ENCODE measurements at regions not wholly inside any gene's neighbourhood (a gene's known extent, or its start where the extent isn't known, plus 50 kb on each side); places are given as distances from the start of the nearest gene placed in this dataset.
"Not testable (repeated sequence)": the region's sequence is repeated elsewhere in the genome, so short reads cannot be mapped to it uniquely, and the experiment has no call there.

DNA sequence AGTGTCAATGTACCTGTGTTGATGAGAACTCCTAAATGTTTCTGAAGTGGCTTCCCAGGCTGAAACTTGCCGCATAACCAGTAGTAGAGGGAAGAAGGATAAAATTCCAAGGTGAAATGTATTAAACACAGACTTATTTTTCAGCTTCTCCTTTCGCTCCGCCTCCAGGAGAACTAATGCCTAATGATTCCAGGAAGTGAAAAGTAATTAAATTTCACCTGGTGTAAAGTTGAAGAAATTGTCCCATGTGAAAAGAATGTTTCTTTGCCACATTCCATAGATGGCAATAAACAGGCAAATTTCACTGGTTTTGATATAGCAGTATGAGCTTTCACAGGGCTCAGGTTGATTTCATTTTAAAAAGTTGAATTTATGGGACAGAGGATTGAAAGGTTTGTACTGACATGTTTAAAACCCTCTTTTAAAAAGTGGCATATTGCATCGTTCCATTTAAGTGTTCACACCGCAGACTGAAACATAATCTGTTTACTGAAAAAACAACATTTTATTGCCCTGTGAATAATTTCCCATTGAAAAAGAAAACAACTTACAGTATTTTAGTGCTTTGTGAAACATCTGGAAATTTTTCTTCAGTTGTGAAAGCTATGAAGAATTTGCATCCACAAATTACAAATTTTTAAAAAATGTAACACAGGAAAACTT is 453.4 kb upstream of the NFE2L3 start:
- no peak for ATAC-seq (ENCODE audit: poor library complexity)
- Histone ChIP-seq H3K9me3 (ENCODE audit: control insufficient read depth in 1 of 2, insufficient read depth in 1 of 2, low read length in 2 of 2) (no peaks in the 10 kb centered on the region), H3K36me3 (ENCODE audit: insufficient read depth, low read length) (no peaks in the 10 kb centered on the region), H3K4me1 (ENCODE audit: insufficient read depth, low read length) (no peaks in the 10 kb centered on the region), H3K27ac (ENCODE audit: low read depth in 1 of 2, low read length in 2 of 2) (no peak overlapping the region), H3K27me3 (ENCODE audit: control insufficient read depth in 1 of 2, insufficient read depth in 2 of 2, low read length in 2 of 2) (no peaks in the 10 kb centered on the region), H3K4me3 (ENCODE audit: low read length) (no peak overlapping the region)
- H3K4me3 Mint-ChIP-seq: no peak overlapping the region
- intact Hi-C loops (cut with DNase I, micrococcal nuclease): no loop called here
- CTCF ChIA-PET: no interaction called here
- no peaks in the 10 kb centered on the region for H3K9me3 Mint-ChIP-seq
- TF ChIP-seq, protein P1, sequence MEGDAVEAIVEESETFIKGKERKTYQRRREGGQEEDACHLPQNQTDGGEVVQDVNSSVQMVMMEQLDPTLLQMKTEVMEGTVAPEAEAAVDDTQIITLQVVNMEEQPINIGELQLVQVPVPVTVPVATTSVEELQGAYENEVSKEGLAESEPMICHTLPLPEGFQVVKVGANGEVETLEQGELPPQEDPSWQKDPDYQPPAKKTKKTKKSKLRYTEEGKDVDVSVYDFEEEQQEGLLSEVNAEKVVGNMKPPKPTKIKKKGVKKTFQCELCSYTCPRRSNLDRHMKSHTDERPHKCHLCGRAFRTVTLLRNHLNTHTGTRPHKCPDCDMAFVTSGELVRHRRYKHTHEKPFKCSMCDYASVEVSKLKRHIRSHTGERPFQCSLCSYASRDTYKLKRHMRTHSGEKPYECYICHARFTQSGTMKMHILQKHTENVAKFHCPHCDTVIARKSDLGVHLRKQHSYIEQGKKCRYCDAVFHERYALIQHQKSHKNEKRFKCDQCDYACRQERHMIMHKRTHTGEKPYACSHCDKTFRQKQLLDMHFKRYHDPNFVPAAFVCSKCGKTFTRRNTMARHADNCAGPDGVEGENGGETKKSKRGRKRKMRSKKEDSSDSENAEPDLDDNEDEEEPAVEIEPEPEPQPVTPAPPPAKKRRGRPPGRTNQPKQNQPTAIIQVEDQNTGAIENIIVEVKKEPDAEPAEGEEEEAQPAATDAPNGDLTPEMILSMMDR (IDR thresholded peaks at IDR 0.05): no peak
- no peak overlapping the region for H3K27ac Mint-ChIP-seq
- no peaks in the 10 kb centered on the region for H3K4me1 Mint-ChIP-seq (ENCODE audit: low read depth)
- DNase-seq: no peak
- H3K36me3 Mint-ChIP-seq (ENCODE audit: low read depth): no peaks in the 10 kb centered on the region
- peaks cover 4% of the 10 kb centered on the region for H3K27me3 Mint-ChIP-seq
- POLR2A ChIA-PET: no interaction called here

DNA sequence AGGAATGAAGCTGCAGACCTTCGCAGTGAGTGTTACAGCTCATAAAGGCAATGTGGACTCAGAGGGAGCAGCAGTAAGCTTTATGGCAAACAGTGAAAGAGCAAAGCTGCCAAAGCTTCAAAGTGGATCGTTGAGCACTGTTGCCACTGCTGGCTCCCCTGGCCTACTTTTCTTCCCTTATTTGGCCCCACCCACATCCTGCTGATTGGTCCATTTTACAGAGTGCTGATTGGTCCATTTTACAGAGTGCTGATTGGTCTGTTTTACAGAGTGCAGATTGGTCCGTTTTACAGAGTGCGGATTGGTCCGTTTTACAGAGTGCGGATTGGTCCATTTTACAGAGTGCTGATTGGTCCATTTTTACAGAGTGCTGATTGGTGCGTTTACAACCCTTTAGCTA is 451.9 kb upstream of the NFE2L3 start:
- H3K27ac Mint-ChIP-seq; H3K4me1 ChIP-seq (ENCODE audit: insufficient read depth, low read length); intact Hi-C loops (cut with DNase I, micrococcal nuclease); H3K4me1 Mint-ChIP-seq (ENCODE audit: low read depth); H3K9me3 ChIP-seq (ENCODE audit: control insufficient read depth in 1 of 2, insufficient read depth in 1 of 2, low read length in 2 of 2); H3K4me3 ChIP-seq (ENCODE audit: low read length); H3K27me3 ChIP-seq (ENCODE audit: control insufficient read depth in 1 of 2, insufficient read depth in 2 of 2, low read length in 2 of 2); H3K27ac ChIP-seq (ENCODE audit: low read depth in 1 of 2, low read length in 2 of 2); DNase-seq; ATAC-seq (ENCODE audit: poor library complexity); H3K36me3 ChIP-seq (ENCODE audit: insufficient read depth, low read length); POLR2A ChIA-PET; H3K4me3 Mint-ChIP-seq; CTCF ChIA-PET; H3K27me3 Mint-ChIP-seq; H3K9me3 Mint-ChIP-seq; H3K36me3 Mint-ChIP-seq (ENCODE audit: low read depth): not testable (repeated sequence)

DNA sequence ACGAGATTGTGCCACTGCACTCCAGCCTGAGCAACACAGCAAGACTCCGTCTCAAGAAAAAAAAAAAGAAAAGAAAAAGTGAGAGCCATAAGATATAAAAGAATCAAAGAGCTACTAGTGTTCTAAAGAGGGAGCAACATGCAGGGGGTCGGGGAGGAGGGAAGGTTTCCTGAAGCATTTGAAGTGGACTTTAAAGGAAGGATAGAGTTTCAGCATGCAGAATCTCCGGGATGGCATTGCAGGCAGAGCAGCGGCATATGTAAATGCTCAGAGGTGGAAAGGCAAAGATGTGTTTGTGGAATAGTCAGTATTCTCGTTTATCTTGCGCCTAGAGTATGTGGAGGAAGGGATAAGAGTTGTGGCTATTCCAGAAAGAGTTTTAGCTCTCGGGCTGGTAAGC is 447.6 kb upstream of the NFE2L3 start:
- TF ChIP-seq, protein P1 (IDR thresholded peaks at IDR 0.05): no peak
- Mint-ChIP-seq H3K36me3 (ENCODE audit: low read depth) (no peaks in the 10 kb centered on the region), H3K4me3 (no peak overlapping the region), H3K27me3 (no peaks in the 10 kb centered on the region), H3K4me1 (ENCODE audit: low read depth) (no peaks in the 10 kb centered on the region), H3K9me3 (peaks cover 2% of the 10 kb centered on the region), H3K27ac (no peak overlapping the region)
- intact Hi-C loops (cut with DNase I, micrococcal nuclease): no loop called here
- Histone ChIP-seq H3K9me3 (ENCODE audit: control insufficient read depth in 1 of 2, insufficient read depth in 1 of 2, low read length in 2 of 2) (no peaks in the 10 kb centered on the region), H3K27ac (ENCODE audit: low read depth in 1 of 2, low read length in 2 of 2) (no peak overlapping the region), H3K36me3 (ENCODE audit: insufficient read depth, low read length) (no peaks in the 10 kb centered on the region), H3K27me3 (ENCODE audit: control insufficient read depth in 1 of 2, insufficient read depth in 2 of 2, low read length in 2 of 2) (peaks cover 0 to 4% of the 10 kb centered on the region in 2 experiments), H3K4me3 (ENCODE audit: low read length) (no peak overlapping the region), H3K4me1 (ENCODE audit: insufficient read depth, low read length) (no peaks in the 10 kb centered on the region)
- POLR2A ChIA-PET: no interaction called here
- no peak for DNase-seq
- CTCF ChIA-PET: no interaction called here
- no peak for ATAC-seq (ENCODE audit: poor library complexity)

DNA sequence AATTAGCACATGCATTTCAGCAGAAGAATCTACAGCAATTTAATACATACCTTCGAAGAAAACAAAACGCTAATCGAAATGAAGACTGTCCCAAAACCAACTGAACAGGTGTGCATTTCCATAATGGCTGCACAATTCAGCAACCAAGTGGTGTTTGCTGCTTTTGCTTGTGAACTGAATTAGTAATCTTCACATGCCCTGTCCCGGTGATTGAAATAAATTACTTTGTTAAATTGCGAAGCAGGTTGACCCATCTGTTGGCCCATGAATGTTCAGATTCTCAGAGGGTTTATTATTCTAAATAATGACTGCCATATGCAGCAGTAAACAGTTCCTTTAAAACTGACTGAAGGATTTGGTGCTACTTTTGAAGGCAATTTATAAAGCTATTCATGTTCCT is 445.2 kb upstream of the NFE2L3 start:
- ChIA-PET POLR2A (no interaction called here), CTCF (no interaction called here)
- no peak for DNase-seq
- Histone ChIP-seq H3K27ac (ENCODE audit: low read depth in 1 of 2, low read length in 2 of 2) (no peak overlapping the region), H3K9me3 (ENCODE audit: control insufficient read depth in 1 of 2, insufficient read depth in 1 of 2, low read length in 2 of 2) (no peaks in the 10 kb centered on the region), H3K4me3 (ENCODE audit: low read length) (no peak overlapping the region), H3K36me3 (ENCODE audit: insufficient read depth, low read length) (no peaks in the 10 kb centered on the region), H3K4me1 (ENCODE audit: insufficient read depth, low read length) (no peaks in the 10 kb centered on the region), H3K27me3 (ENCODE audit: control insufficient read depth in 1 of 2, insufficient read depth in 2 of 2, low read length in 2 of 2) (peaks cover 0 to 4% of the 10 kb centered on the region in 2 experiments)
- intact Hi-C loops (cut with DNase I, micrococcal nuclease): no loop called here
- no peaks in the 10 kb centered on the region for H3K36me3 Mint-ChIP-seq (ENCODE audit: low read depth)
- H3K27me3 Mint-ChIP-seq: no peaks in the 10 kb centered on the region
- no peak overlapping the region for H3K27ac Mint-ChIP-seq
- no peak overlapping the region for H3K4me3 Mint-ChIP-seq
- TF ChIP-seq, protein P1 (IDR thresholded peaks at IDR 0.05): no peak
- ATAC-seq (ENCODE audit: poor library complexity): no peak
- H3K4me1 Mint-ChIP-seq (ENCODE audit: low read depth): no peaks in the 10 kb centered on the region
- peaks cover 2% of the 10 kb centered on the region for H3K9me3 Mint-ChIP-seq
